K562 (cell line): ENCODE measurements at regions not wholly inside any gene's neighbourhood (a gene's known extent, or its start where the extent isn't known, plus 50 kb on each side); places are given as distances from the start of the nearest gene placed in this dataset.

ENCODE experiments used
- ATAC-seq: fragments of 200-7000 bp; cut with Tn5 transposase; 3 replicates; pipeline ENCODE4 v1.9.1; 2020; ENCODE audit warnings: moderate library complexity
- BruUV-seq: library from RNA; stranded (reverse); fragments of 400-500 nt; replicated peaks from 2 replicates; lab custom pipeline; 2021; lab: Mats Ljungman, UMichigan
- CTCF ChIA-PET: fragments of 300-600 bp; formaldehyde crosslinking; extraction: SDS; loops from one replicate; lab custom pipeline; 2021; ENCODE audit warnings: low intra/inter-chr PET ratio; lab: Yijun Ruan, JAX
- POLR2A ChIA-PET: fragments of 300-600, 350-650 bp; sonication (Branson Sonifier 250); formaldehyde crosslinking; extraction: SDS; loops from one replicate; lab custom pipeline; 2021; ENCODE audit warnings: antibody characterized with exemption, inconsistent platforms; lab: Yijun Ruan, JAX
- DNase-seq, 4 experiments: peaks; one replicate each; pipeline versions ENCODE4 v3.0.0 to v3.0.0-alpha.2; 2011 to 2018; ENCODE audit warnings: low spot score in 3 of 4, mixed read lengths in 3 of 4; ENCODE audit errors: extremely low read depth in 1 of 4
- FAIRE-seq: peaks from 2 replicates; lab custom pipeline; 2011; peaks lifted over from hg19 to GRCh38; lab: Jason Lieb, UNC
- H2AFZ ChIP-seq: 2 replicates; pipeline ENCODE4 v1.6.0; 2011; ENCODE audit warnings: low read depth, low read length, control low read depth, inconsistent platforms
- H3K27ac ChIP-seq: fragments of 200-600 bp; 3 replicates; pipeline ENCODE4 v1.8.0; 2011; ENCODE audit warnings: low read depth, mild to moderate bottlenecking, control low read depth, inconsistent platforms, low read length, moderate library complexity, mixed read lengths; ENCODE audit errors: extremely low read depth
- H3K27me3 ChIP-seq, 2 experiments: fragments of 300-600 bp in 1 of 2; 2 replicates in 1 of 2; 3 replicates in 1 of 2; pipeline versions ENCODE4 v1.6.0 to v1.8.0; 2011; ENCODE audit warnings: inconsistent platforms in 2 of 2, low read length in 2 of 2, mild to moderate bottlenecking in 1 of 2, mixed read lengths in 1 of 2, moderate library complexity in 1 of 2; ENCODE audit not compliant: control insufficient read depth in 2 of 2, insufficient read depth in 2 of 2
- H3K36me3 ChIP-seq: fragments of 300-600 bp; 3 replicates; pipeline ENCODE4 v1.8.0; 2011; ENCODE audit warnings: mild to moderate bottlenecking, low read length, inconsistent platforms; ENCODE audit not compliant: control insufficient read depth, insufficient read depth
- H3K4me1 ChIP-seq, 2 experiments: fragments of 200-600 bp in 1 of 2; replicated peaks in 1 of 2; 2 replicates in 1 of 2; 3 replicates in 1 of 2; pipeline versions ENCODE4 v1.5.1 to v1.8.0; 2011; ENCODE audit warnings: inconsistent platforms in 2 of 2, low read length in 2 of 2, mild to moderate bottlenecking in 1 of 2, mixed read lengths in 1 of 2, moderate library complexity in 1 of 2; ENCODE audit not compliant: control insufficient read depth in 2 of 2, insufficient read depth in 2 of 2
- H3K4me2 ChIP-seq: 2 replicates; pipeline ENCODE4 v1.6.1; 2011; ENCODE audit warnings: low read length, control low read depth, inconsistent platforms, mixed read lengths; ENCODE audit not compliant: insufficient read depth
- H3K4me3 ChIP-seq: fragments of 200-600 bp; sonication (generic), shearing (Covaris generic); 2 replicates; pipeline ENCODE4 v1.5.1; 2016; ENCODE audit warnings: control low read depth, inconsistent platforms
- H3K79me2 ChIP-seq: fragments of 200-600 bp; 3 replicates; pipeline ENCODE4 v1.8.0; 2011; ENCODE audit warnings: low read length, inconsistent platforms; ENCODE audit not compliant: control insufficient read depth, insufficient read depth
- H3K9ac ChIP-seq, 2 experiments: 2 replicates each; pipeline versions ENCODE4 v1.6.0 to v1.6.1; 2011; ENCODE audit warnings: low read depth in 2 of 2, low read length in 2 of 2, control low read depth in 1 of 2, inconsistent platforms in 1 of 2, mild to moderate bottlenecking in 1 of 2, mixed read lengths in 1 of 2; ENCODE audit not compliant: insufficient read depth in 1 of 2
- H3K9me1 ChIP-seq: one replicate; pipeline ENCODE4 v1.6.0; 2011; ENCODE audit warnings: inconsistent platforms, mild to moderate bottlenecking, low read length, moderate library complexity; ENCODE audit not compliant: control insufficient read depth, insufficient read depth
- H3K9me3 ChIP-seq: replicated peaks from 2 replicates; pipeline ENCODE4 v1.5.1; 2011; ENCODE audit warnings: low read depth, low read length, inconsistent platforms; ENCODE audit not compliant: control insufficient read depth, insufficient read depth
- H4K20me1 ChIP-seq: replicated peaks from 2 replicates; pipeline ENCODE4 v1.6.1; 2011; ENCODE audit warnings: low read length, inconsistent platforms, mixed read lengths; ENCODE audit not compliant: control insufficient read depth, insufficient read depth
- HMGXB4 ChIP-seq: sonication (generic); formaldehyde crosslinking; IDR thresholded peaks from 2 replicates; pipeline ENCODE4 v1.8.1; 2023; ENCODE audit warnings: mild to moderate bottlenecking, missing genetic modification reagents
- NFRKB ChIP-seq: fragments of 450-650 bp; IDR thresholded peaks from 2 replicates; pipeline ENCODE4 v1.6.1; 2016; ENCODE audit warnings: low read depth
- PTBP1 ChIP-seq: fragments of 200-400 bp; formaldehyde crosslinking; IDR thresholded peaks from 2 replicates; pipeline ENCODE4 v1.6.1; 2017; ENCODE audit warnings: low read depth, low read length
- ZNF23 ChIP-seq: fragments of 250-450 bp; sonication (Bioruptor Pico); IDR thresholded peaks from 2 replicates; pipeline ENCODE4 v1.4.0; 2020; ENCODE audit warnings: mild to moderate bottlenecking
- ZNF507 ChIP-seq: conservative IDR thresholded peaks from 2 replicates; pipeline ENCODE4 v1.6.1; 2017; ENCODE audit warnings: missing genetic modification characterization, missing compliant biosample characterization
- ZNF512 ChIP-seq: IDR thresholded peaks from 2 replicates; pipeline ENCODE4 v1.6.1; 2016; ENCODE audit warnings: missing genetic modification characterization, missing compliant biosample characterization
- ZNF766 ChIP-seq: fragments of 200-800 bp; sonication (Bioruptor generic); conservative IDR thresholded peaks from 2 replicates; pipeline ENCODE4 v1.6.1; 2016; ENCODE audit warnings: missing genetic modification characterization, missing compliant biosample characterization
- in situ Hi-C: fragments of 300-500 bp; cut with MboI; formaldehyde crosslinking; loops from 4 replicates; pipeline ENCODE4 v1.15.0; 2018; ENCODE audit warnings: inconsistent platforms, mixed read lengths
- intact Hi-C: fragments of 100-400 bp; cut with micrococcal nuclease; formaldehyde crosslinking; loops from 2 replicates; pipeline ENCODE4 v1.14.2; 2022
- TF ChIP-seq, protein P1 (sequence below): sonication (generic); formaldehyde crosslinking; IDR thresholded peaks from 2 replicates; pipeline ENCODE4 v1.8.0; 2022; ENCODE audit warnings: mild to moderate bottlenecking, missing genetic modification reagents
- TF ChIP-seq, protein P2 (sequence below), 2 experiments: fragments of 450-650 bp in 1 of 2; sonication (generic) in 1 of 2; formaldehyde crosslinking in 1 of 2; IDR thresholded peaks; 2 replicates each; pipeline versions ENCODE4 v1.7.1 to v1.9.0; 2016 to 2022; ENCODE audit warnings: inconsistent platforms in 1 of 2, mild to moderate bottlenecking in 1 of 2, missing genetic modification reagents in 1 of 2

DNA sequence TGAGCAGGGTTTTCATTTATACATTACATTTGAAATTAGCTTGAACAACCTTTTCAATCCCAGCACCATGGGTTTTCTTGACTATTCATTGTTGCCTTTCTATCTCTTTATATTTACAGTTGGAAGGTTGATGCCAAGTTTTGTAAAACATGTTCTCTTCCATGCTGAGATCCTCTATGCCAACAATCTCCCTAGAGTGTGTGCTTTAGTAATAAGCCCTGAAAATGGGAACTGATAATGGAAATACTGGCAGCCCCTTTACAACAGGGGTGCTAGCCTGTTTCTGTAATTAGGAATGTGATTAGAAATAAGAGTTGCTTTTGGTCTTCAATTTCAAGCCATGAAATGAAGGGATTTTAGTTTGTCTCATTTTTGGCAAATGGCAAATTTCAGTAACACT lies 239.9 kb upstream of the NAALADL2 start:
- Histone ChIP-seq H3K4me3 (no peak overlapping the region), H3K4me2 (no peak overlapping the region), H2AFZ (no peak overlapping the region), H3K9me3 (no peaks in the 10 kb centered on the region), H3K27ac (no peak overlapping the region), H3K79me2 (no peaks in the 10 kb centered on the region)
- POLR2A ChIA-PET = no interaction called here
- no peak for DNase-seq
- TF ChIP-seq NFRKB = no peak
- TF ChIP-seq ZNF23 (CRISPR knock-in tag) = no peak
- TF ChIP-seq HMGXB4 = no peak
- TF ChIP-seq, protein P1, sequence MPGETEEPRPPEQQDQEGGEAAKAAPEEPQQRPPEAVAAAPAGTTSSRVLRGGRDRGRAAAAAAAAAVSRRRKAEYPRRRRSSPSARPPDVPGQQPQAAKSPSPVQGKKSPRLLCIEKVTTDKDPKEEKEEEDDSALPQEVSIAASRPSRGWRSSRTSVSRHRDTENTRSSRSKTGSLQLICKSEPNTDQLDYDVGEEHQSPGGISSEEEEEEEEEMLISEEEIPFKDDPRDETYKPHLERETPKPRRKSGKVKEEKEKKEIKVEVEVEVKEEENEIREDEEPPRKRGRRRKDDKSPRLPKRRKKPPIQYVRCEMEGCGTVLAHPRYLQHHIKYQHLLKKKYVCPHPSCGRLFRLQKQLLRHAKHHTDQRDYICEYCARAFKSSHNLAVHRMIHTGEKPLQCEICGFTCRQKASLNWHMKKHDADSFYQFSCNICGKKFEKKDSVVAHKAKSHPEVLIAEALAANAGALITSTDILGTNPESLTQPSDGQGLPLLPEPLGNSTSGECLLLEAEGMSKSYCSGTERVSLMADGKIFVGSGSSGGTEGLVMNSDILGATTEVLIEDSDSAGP (CRISPR knock-in tag) = no peak
- no peak for TF ChIP-seq PTBP1
- no peak for TF ChIP-seq ZNF507
- TF ChIP-seq ZNF512 (tag) = no peak
- TF ChIP-seq ZNF766 (CRISPR knock-in tag) = no peak
- TF ChIP-seq, protein P2, sequence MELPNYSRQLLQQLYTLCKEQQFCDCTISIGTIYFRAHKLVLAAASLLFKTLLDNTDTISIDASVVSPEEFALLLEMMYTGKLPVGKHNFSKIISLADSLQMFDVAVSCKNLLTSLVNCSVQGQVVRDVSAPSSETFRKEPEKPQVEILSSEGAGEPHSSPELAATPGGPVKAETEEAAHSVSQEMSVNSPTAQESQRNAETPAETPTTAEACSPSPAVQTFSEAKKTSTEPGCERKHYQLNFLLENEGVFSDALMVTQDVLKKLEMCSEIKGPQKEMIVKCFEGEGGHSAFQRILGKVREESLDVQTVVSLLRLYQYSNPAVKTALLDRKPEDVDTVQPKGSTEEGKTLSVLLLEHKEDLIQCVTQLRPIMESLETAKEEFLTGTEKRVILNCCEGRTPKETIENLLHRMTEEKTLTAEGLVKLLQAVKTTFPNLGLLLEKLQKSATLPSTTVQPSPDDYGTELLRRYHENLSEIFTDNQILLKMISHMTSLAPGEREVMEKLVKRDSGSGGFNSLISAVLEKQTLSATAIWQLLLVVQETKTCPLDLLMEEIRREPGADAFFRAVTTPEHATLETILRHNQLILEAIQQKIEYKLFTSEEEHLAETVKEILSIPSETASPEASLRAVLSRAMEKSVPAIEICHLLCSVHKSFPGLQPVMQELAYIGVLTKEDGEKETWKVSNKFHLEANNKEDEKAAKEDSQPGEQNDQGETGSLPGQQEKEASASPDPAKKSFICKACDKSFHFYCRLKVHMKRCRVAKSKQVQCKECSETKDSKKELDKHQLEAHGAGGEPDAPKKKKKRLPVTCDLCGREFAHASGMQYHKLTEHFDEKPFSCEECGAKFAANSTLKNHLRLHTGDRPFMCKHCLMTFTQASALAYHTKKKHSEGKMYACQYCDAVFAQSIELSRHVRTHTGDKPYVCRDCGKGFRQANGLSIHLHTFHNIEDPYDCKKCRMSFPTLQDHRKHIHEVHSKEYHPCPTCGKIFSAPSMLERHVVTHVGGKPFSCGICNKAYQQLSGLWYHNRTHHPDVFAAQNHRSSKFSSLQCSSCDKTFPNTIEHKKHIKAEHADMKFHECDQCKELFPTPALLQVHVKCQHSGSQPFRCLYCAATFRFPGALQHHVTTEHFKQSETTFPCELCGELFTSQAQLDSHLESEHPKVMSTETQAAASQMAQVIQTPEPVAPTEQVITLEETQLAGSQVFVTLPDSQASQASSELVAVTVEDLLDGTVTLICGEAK (IDR thresholded peaks at IDR 0.05) = no peak
- TF ChIP-seq, protein P2 (CRISPR knock-in tag; IDR thresholded peaks at IDR 0.05) = no peak
- TF ChIP-seq, all 486 proteins: peak for 0
- no peak overlapping the region for H3K9ac ChIP-seq
- FAIRE-seq = no peak
- no peak for ATAC-seq
- H3K36me3 ChIP-seq = no peaks in the 10 kb centered on the region
- no peaks in the 10 kb centered on the region for H3K27me3 ChIP-seq
- BruUV-seq = no TSS peak
- H3K9me1 ChIP-seq = no peaks in the 10 kb centered on the region
- no peaks in the 10 kb centered on the region for H3K4me1 ChIP-seq
- H4K20me1 ChIP-seq = no peaks in the 10 kb centered on the region
- CTCF ChIA-PET = no interaction called here
- intact Hi-C loops = no loop called here
- in situ Hi-C loops = no loop called here
